A673 (cell line): ENCODE measurements at regions not wholly inside any gene's neighbourhood (a gene's known extent, or its start where the extent isn't known, plus 50 kb on each side); places are given as distances from the start of the nearest gene placed in this dataset.

Source experiments
- BruUV-seq: library from RNA; stranded (reverse); fragments of 400-500 nt; replicated peaks from 2 replicates; lab custom pipeline; 2021; lab: Mats Ljungman, UMichigan
- CTCF ChIA-PET: fragments of 300-600 bp; sonication (Branson Sonifier 250); formaldehyde crosslinking; loops from one replicate; lab custom pipeline; 2022; ENCODE audit warnings: antibody characterized with exemption; lab: Charles Lee
- POLR2A ChIA-PET: fragments of 300-600 bp; sonication (Branson Sonifier 250); formaldehyde crosslinking; loops from one replicate; lab custom pipeline; 2022; ENCODE audit warnings: antibody characterized with exemption; ENCODE audit not compliant: low non-redundant PET; lab: Charles Lee
- DNase-seq: peaks from one replicate; pipeline ENCODE4 v3.0.0-alpha.2; 2015; ENCODE audit warnings: low spot score
- H3K27ac ChIP-seq: fragments of 200-600 bp; sonication (generic); 2 replicates; pipeline ENCODE4 v1.5.1; 2016; ENCODE audit warnings: mixed run types, low read depth, mild to moderate bottlenecking, mixed read lengths, antibody characterized with exemption, low read length; ENCODE audit not compliant: poor library complexity, severe bottlenecking
- H3K27me3 ChIP-seq: fragments of 200-600 bp; sonication (generic); replicated peaks from 2 replicates; pipeline ENCODE4 v1.6.1; 2017; ENCODE audit warnings: mixed run types, low read depth, mild to moderate bottlenecking, mixed read lengths, antibody characterized with exemption, low read length; ENCODE audit not compliant: insufficient read depth, poor library complexity
- H3K36me3 ChIP-seq: fragments of 200-600 bp; sonication (generic); 2 replicates; pipeline ENCODE4 v1.6.1; 2016; ENCODE audit warnings: mixed run types, mild to moderate bottlenecking, mixed read lengths, antibody characterized with exemption, low read length; ENCODE audit not compliant: insufficient read depth, poor library complexity, severe bottlenecking
- H3K4me1 ChIP-seq: fragments of 200-600 bp; sonication (generic); 2 replicates; pipeline ENCODE4 v1.6.1; 2017; ENCODE audit warnings: mixed run types, mild to moderate bottlenecking, mixed read lengths, antibody characterized with exemption, low read length; ENCODE audit not compliant: insufficient read depth, poor library complexity, severe bottlenecking
- H3K4me3 ChIP-seq: fragments of 200-600 bp; sonication (generic); 2 replicates; pipeline ENCODE4 v1.5.1; 2016; ENCODE audit warnings: low read depth, mixed run types, mild to moderate bottlenecking, mixed read lengths, low read length; ENCODE audit not compliant: poor library complexity, severe bottlenecking
- H3K9me3 ChIP-seq: fragments of 200-600 bp; sonication (generic); 2 replicates; pipeline ENCODE4 v1.6.1; 2016; ENCODE audit warnings: mixed run types, low read depth, mild to moderate bottlenecking, mixed read lengths, antibody characterized with exemption, low read length; ENCODE audit not compliant: poor library complexity, severe bottlenecking
- EZH2 ChIP-seq: fragments of 200-600 bp; sonication (generic); IDR thresholded peaks from 2 replicates; pipeline ENCODE4 v1.6.1; 2017; ENCODE audit warnings: borderline replicate concordance, low read depth, mild to moderate bottlenecking, mixed read lengths, antibody characterized with exemption, low read length; ENCODE audit not compliant: poor library complexity, severe bottlenecking
- intact Hi-C: fragments of 100-400 bp; cut with micrococcal nuclease; formaldehyde crosslinking; loops from one replicate; pipeline ENCODE4 v1.10.0; 2022; ENCODE audit not compliant: unreplicated experiment
- TF ChIP-seq, protein P1 (sequence below): fragments of 300-800, 200-600 bp; sonication (generic); conservative IDR thresholded peaks from 2 replicates; pipeline ENCODE4 v1.5.1; 2017; ENCODE audit warnings: low read depth, mild to moderate bottlenecking, antibody characterized with exemption, low read length, moderate library complexity, mixed read lengths

DNA sequence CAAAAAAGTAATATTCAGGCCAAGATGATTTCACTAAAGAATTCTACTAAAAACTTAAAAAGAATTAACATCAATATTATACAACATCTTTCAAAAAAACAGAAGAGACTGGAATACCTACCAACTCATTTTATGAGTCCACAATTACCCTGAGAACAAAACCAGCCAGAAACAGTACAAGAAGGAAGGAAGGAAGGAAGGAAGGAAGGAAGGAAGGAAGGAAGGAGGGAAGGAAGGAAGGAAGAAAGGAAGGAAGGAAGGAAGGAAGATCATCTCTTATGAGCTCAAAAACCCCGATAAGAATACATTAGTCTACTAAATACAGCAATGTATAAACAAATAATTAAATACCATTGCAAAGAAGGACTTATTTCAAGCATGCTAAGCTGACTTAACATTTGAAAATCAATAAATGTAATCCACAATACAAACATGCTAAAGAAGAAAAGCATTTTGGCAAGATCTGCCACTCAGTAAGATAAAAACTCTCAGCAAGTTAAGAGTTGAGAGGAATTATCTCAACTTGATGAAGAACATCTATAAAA, 149.9 kb upstream of the RGS18 start:
- no peak overlapping the region for H3K4me3 ChIP-seq
- peaks cover 33% of the 10 kb centered on the region for H3K36me3 ChIP-seq
- H3K9me3 ChIP-seq, result peaks cover 12% of the 10 kb centered on the region
- no peaks in the 10 kb centered on the region for H3K27me3 ChIP-seq
- H3K4me1 ChIP-seq, result peaks cover 23% of the 10 kb centered on the region
- intact Hi-C loops, result loop anchor here (1.0 to 10.0 kb wide), 8 partner anchors 124 to 1376 kb away; no protein-coding TSS in a partner anchor
- POLR2A ChIA-PET, result interaction anchor here (0.5 to 0.7 kb wide), 7 partner anchors 12 to 587 kb away, joined by 3 to 11 read pairs (median 3); no protein-coding TSS in a partner anchor
- DNase-seq, result peak; percentile 91
- CTCF ChIA-PET, result interaction anchor here (0.6 to 1.1 kb wide), 3 partner anchors 304 to 574 kb away, joined by 4 to 11 read pairs (median 4); no protein-coding TSS in a partner anchor
- BruUV-seq, result no TSS peak
- no peak for TF ChIP-seq EZH2
- TF ChIP-seq, protein P1, sequence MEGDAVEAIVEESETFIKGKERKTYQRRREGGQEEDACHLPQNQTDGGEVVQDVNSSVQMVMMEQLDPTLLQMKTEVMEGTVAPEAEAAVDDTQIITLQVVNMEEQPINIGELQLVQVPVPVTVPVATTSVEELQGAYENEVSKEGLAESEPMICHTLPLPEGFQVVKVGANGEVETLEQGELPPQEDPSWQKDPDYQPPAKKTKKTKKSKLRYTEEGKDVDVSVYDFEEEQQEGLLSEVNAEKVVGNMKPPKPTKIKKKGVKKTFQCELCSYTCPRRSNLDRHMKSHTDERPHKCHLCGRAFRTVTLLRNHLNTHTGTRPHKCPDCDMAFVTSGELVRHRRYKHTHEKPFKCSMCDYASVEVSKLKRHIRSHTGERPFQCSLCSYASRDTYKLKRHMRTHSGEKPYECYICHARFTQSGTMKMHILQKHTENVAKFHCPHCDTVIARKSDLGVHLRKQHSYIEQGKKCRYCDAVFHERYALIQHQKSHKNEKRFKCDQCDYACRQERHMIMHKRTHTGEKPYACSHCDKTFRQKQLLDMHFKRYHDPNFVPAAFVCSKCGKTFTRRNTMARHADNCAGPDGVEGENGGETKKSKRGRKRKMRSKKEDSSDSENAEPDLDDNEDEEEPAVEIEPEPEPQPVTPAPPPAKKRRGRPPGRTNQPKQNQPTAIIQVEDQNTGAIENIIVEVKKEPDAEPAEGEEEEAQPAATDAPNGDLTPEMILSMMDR, result no peak
- H3K27ac ChIP-seq, result peak overlapping the region; percentile 98

DNA sequence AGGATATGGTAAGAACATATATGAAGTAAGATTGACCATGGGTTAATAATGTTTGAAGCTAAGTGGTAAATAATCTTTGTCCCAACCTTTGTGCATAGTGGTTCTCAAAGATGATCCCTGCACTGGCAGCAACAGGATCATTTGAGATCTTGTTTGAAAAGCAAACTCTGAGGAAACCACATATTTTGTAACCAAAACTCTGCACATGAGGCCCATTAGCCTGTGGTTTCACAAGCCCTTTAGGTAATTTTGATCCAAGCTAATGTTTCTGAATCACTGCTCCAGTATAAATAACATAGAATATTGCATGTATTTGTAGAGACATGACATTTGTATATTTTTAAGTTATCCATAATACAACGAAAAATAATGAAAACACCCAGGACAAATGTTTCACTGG, 147.9 kb upstream of the RGS18 start:
- TF ChIP-seq, protein P1, result no peak
- Histone ChIP-seq H3K4me1 (peaks cover 28% of the 10 kb centered on the region), H3K9me3 (peaks cover 8% of the 10 kb centered on the region), H3K36me3 (peaks cover 29% of the 10 kb centered on the region), H3K27ac (peak overlapping the region; percentile 98), H3K4me3 (no peak overlapping the region), H3K27me3 (no peaks in the 10 kb centered on the region)
- ChIA-PET POLR2A (no interaction called here), CTCF (no interaction called here)
- no TSS peak for BruUV-seq
- no peak for DNase-seq
- intact Hi-C loops, result no loop called here

DNA sequence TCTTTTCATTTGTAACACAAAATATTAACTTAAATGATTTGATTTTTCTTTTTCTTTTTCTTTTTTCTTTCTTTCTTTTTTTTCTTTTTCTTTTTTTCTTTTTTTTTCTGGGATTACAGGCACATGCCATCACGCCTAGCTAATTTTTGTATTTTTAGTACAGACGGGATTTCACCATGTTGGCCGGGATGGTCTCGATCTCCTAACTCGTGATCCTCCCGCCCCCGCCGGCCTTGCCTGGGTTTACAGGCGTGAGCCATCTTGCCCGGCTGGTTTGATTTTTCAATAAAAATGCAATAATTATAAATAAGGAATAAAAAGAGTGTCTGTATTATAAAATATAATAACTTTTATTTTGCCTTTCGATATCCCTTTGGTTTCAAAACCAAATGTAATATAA, 146.7 kb upstream of the RGS18 start:
- TF ChIP-seq, protein P1, result no peak
- no peak for TF ChIP-seq EZH2
- Histone ChIP-seq H3K4me1 (peaks cover 20% of the 10 kb centered on the region), H3K4me3 (no peak overlapping the region), H3K9me3 (peaks cover 8% of the 10 kb centered on the region), H3K27ac (peak overlapping the region; percentile 98), H3K27me3 (no peaks in the 10 kb centered on the region), H3K36me3 (peaks cover 19% of the 10 kb centered on the region)
- CTCF ChIA-PET, result no interaction called here
- no TSS peak for BruUV-seq
- DNase-seq, result no peak
- intact Hi-C loops, result no loop called here
- POLR2A ChIA-PET, result no interaction called here
